Adrenal gland (tissue), 9 donors: ENCODE measurements at regions not wholly inside any gene's neighbourhood (a gene's known extent, or its start where the extent isn't known, plus 50 kb on each side); places are given as distances from the start of the nearest gene placed in this dataset.

Experiments used
- DNase-seq, 7 donors: peaks; one replicate each; pipeline ENCODE4 v3.0.0-alpha.2; 2019 to 2020
- H3K27ac ChIP-seq, 5 donors: fragments of 200-600 bp; sonication (generic) in 4 of 5; 1 replicate in 3 of 5; 2 replicates in 2 of 5; pipeline versions ENCODE4 v1.5.1 to v1.8.0; 2016 to 2020; ENCODE audit warnings: mild to moderate bottlenecking in 1 of 5
- H3K27me3 ChIP-seq: fragments of 200-600 bp; 2 replicates; pipeline ENCODE4 v1.8.0; 2021
- H3K36me3 ChIP-seq, 2 donors: fragments of 200-600 bp; replicated peaks in 1 of 2; 1 replicate in 1 of 2; 2 replicates in 1 of 2; pipeline versions ENCODE4 v1.5.1 to v1.8.0; 2018 to 2022
- H3K4me1 ChIP-seq, 2 donors: fragments of 200-600 bp; replicated peaks in 1 of 2; 1 replicate in 1 of 2; 2 replicates in 1 of 2; pipeline versions ENCODE4 v1.5.1 to v1.8.0; 2018 to 2021
- H3K4me3 ChIP-seq, 4 donors: fragments of 200-600 bp; sonication (generic) in 3 of 4; one replicate each; pipeline ENCODE4 v1.5.1; 2016 to 2018
- H3K9me3 ChIP-seq, 3 donors: fragments of 200-600 bp; sonication (generic) in 1 of 3; replicated peaks in 1 of 3; 1 replicate in 2 of 3; 2 replicates in 1 of 3; pipeline versions ENCODE4 v1.5.1 to v1.8.0; 2016 to 2021
- CTCF ChIP-seq, 6 experiments: fragments of 450-650 bp in 4 of 6; fragments of 200-600 bp in 2 of 6; sonication (generic) in 1 of 6; IDR thresholded peaks; 1 replicate in 5 of 6; 2 replicates in 1 of 6; pipeline versions ENCODE4 v1.5.1 to v1.8.0; 2016 to 2021; ENCODE audit warnings: antibody characterized with exemption in 6 of 6, mild to moderate bottlenecking in 2 of 6, moderate library complexity in 1 of 6
- POLR2A ChIP-seq, 2 donors: fragments of 450-650 bp; IDR thresholded peaks; one replicate each; pipeline ENCODE4 v1.6.1; 2017; ENCODE audit warnings: antibody characterized with exemption in 2 of 2, mild to moderate bottlenecking in 2 of 2, moderate library complexity in 1 of 2
- WGBS, 4 donors: extraction: QIAGEN DNeasy Blood & Tissue Kit in 2 of 4; methylation state at CpG; one replicate each; pipeline versions ENCODE4 v1.1.5 to v1.1.7; 2013 to 2017; 5-methylcytosine and 5-hydroxymethylcytosine counted together
- intact Hi-C, 2 donors: fragments of 100-400 bp; cut with DNase I; formaldehyde crosslinking; loops; one replicate each; pipeline versions ENCODE4 v1.14.1 to v1.15.0; 2022 to 2023
- donor health status: healthy with polysubstance abuse.
- donor health status: Bipolar disorder and iron deficiency.
- donor health status: DM: yes; HTN: yes; CAD: no.
- donor health status: DM: no; HTN: no; CAD: no.
- donor health status: DM: no; HTN: no; CAD: no.

DNA sequence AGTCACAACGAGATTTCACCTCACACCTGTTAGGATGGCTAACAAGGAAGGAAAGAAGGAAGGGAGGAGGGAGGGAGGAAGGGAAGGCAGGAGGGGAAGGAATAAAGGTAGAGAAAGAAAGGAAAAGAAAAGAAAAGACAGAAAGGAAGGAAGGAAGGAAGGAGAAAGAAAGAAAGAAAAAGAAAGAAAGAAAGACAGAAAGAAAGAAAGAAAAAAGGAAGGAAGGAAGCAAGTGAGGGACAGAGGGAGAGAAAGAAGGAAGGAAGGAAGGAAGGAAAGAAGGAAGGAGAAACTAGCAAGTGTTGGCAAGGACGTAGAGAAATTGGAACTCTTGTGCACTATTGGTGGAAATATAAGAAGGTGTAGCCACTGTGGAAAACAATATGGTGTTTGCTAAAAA lies 52.2 kb downstream of the CCDC185 start:
- intact Hi-C loops: no loop called here
- no peak overlapping the region for H3K27ac ChIP-seq
- no peak for DNase-seq
- WGBS, 4 donors: 75 to 84% (median 83%) methylated on average over 2 of the region's 2 CpGs
- no peaks in the 10 kb centered on the region for H3K9me3 ChIP-seq
- no peaks in the 10 kb centered on the region for H3K36me3 ChIP-seq
- no peak overlapping the region for H3K4me3 ChIP-seq
- TF ChIP-seq POLR2A (IDR thresholded peaks at IDR 0.05) (no peak), CTCF (IDR thresholded peaks at IDR 0.05) (no peak)
- H3K4me1 ChIP-seq: no peaks in the 10 kb centered on the region
- H3K27me3 ChIP-seq: no peaks in the 10 kb centered on the region

DNA sequence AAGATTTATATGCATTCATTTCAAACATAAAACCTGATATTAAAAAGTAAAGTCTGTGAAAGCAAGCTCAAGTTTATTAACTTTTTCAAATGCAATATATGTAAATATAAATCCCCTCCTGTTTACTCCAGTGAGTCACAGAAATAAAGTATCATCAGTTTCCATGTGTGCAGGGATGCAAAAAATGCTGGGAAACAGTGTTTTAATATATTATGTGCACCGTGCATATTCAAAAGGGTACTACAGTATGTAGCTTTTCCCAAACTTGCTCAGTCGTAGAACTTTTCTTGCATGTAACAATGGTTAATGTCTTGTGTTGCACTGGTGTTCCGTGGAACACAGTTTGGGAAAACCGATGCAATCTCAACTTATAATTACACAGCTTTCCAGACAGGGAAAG lies 60.7 kb downstream of the CCDC185 start:
- DNase-seq: no peak
- 88 to 93% (median 92%) methylated on average over 4 of the region's 4 CpGs for WGBS, 4 donors
- intact Hi-C loops: no loop called here
- H3K4me3 ChIP-seq: no peak overlapping the region
- H3K36me3 ChIP-seq: no peaks in the 10 kb centered on the region
- no peaks in the 10 kb centered on the region for H3K9me3 ChIP-seq
- H3K4me1 ChIP-seq: no peaks in the 10 kb centered on the region
- no peak overlapping the region for H3K27ac ChIP-seq
- no peaks in the 10 kb centered on the region for H3K27me3 ChIP-seq
- TF ChIP-seq CTCF (IDR thresholded peaks at IDR 0.05): no peak
- no peak for TF ChIP-seq POLR2A (IDR thresholded peaks at IDR 0.05)

GRCh38 chr1:223454959-223455358 lies 61.7 kb downstream of the CCDC185 start:
- Histone ChIP-seq H3K4me3 (no peak overlapping the region), H3K9me3 (no peaks in the 10 kb centered on the region), H3K27ac (no peak overlapping the region), H3K27me3 (no peaks in the 10 kb centered on the region), H3K4me1 (no peaks in the 10 kb centered on the region), H3K36me3 (no peaks in the 10 kb centered on the region)
- WGBS, 4 donors: 47 to 89% (median 68%) methylated on average over 2 of the region's 2 CpGs
- TF ChIP-seq CTCF (IDR thresholded peaks at IDR 0.05) (no peak), POLR2A (IDR thresholded peaks at IDR 0.05) (no peak)
- no peak for DNase-seq
- intact Hi-C loops: no loop called here

- no peaks in the 10 kb centered on the region for H3K36me3 ChIP-seq
- no peak for TF ChIP-seq POLR2A (IDR thresholded peaks at IDR 0.05)
- TF ChIP-seq CTCF (IDR thresholded peaks at IDR 0.05): no peak
- no peaks in the 10 kb centered on the region for H3K27me3 ChIP-seq
- no peak overlapping the region for H3K27ac ChIP-seq
- H3K9me3 ChIP-seq: no peaks in the 10 kb centered on the region
- no peaks in the 10 kb centered on the region for H3K4me1 ChIP-seq
- H3K4me3 ChIP-seq: no peak overlapping the region
- DNase-seq: no peak
- intact Hi-C loops: no loop called here
- 67 to 89% (median 84%) methylated on average over 1 of the region's 1 CpG for WGBS, 4 donors
Measured at GRCh38 chr1:223455470-223455869, 62.3 kb downstream of the CCDC185 start.
